Retinal pigment epithelial cell (primary cell): ENCODE measurements at regions not wholly inside any gene's neighbourhood (a gene's known extent, or its start where the extent isn't known, plus 50 kb on each side); places are given as distances from the start of the nearest gene placed in this dataset.

ENCODE experiments used
- DNase-seq: peaks from one replicate; pipeline ENCODE4 v3.0.0-alpha.2; 2010; ENCODE audit warnings: low read depth
- H3K4me3 ChIP-seq: 2 replicates; pipeline ENCODE4 v1.5.1; 2011; ENCODE audit warnings: mild to moderate bottlenecking, low read length, control low read depth, moderate library complexity
- CTCF ChIP-seq: conservative IDR thresholded peaks from 2 replicates; pipeline ENCODE4 v1.5.1; 2011; ENCODE audit warnings: low read depth, low read length, control low read depth, inconsistent platforms

- H3K4me3 ChIP-seq: no peak overlapping the region
- DNase-seq: no peak
- TF ChIP-seq CTCF: no peak
Observed at GRCh38 chr10:111511751-111512150, 434.9 kb downstream of the ADRA2A start.

GRCh38 chr10:111515264-111515663 is 438.4 kb downstream of the ADRA2A start:
- TF ChIP-seq CTCF: no peak

GRCh38 chr10:111515706-111516105 is 438.9 kb downstream of the ADRA2A start:
- TF ChIP-seq CTCF: no peak
- DNase-seq: no peak
- no peak overlapping the region for H3K4me3 ChIP-seq

More at GRCh38 chr10:111515264-111515663, 438.4 kb downstream of the ADRA2A start:
- DNase-seq: no peak
- no peak overlapping the region for H3K4me3 ChIP-seq

- no peak for DNase-seq
- H3K4me3 ChIP-seq: no peak overlapping the region
- no peak for TF ChIP-seq CTCF
Observed at GRCh38 chr10:111516144-111516543, 439.3 kb downstream of the ADRA2A start.

GRCh38 chr10:111522141-111522540 is 445.3 kb downstream of the ADRA2A start:
- H3K4me3 ChIP-seq: no peak overlapping the region
- no peak for TF ChIP-seq CTCF
- DNase-seq: no peak

GRCh38 chr10:111522551-111522950 is 445.7 kb downstream of the ADRA2A start:
- no peak for DNase-seq
- TF ChIP-seq CTCF: no peak
- no peak overlapping the region for H3K4me3 ChIP-seq

GRCh38 chr10:111523016-111523415 is 446.2 kb downstream of the ADRA2A start:
- no peak overlapping the region for H3K4me3 ChIP-seq
- no peak for TF ChIP-seq CTCF
- no peak for DNase-seq
